Tibial nerve (tissue), 4 donors: ENCODE measurements at regions not wholly inside any gene's neighbourhood (a gene's known extent, or its start where the extent isn't known, plus 50 kb on each side); places are given as distances from the start of the nearest gene placed in this dataset.

Source experiments
- DNase-seq, 2 donors: peaks; one replicate each; pipeline ENCODE4 v3.0.0-alpha.2; 2019; ENCODE audit warnings: low spot score in 2 of 2
- H3K27ac ChIP-seq, 4 donors: fragments of 200-600 bp; sonication (generic) in 3 of 4; one replicate each; pipeline ENCODE4 v1.5.1; 2017 to 2019; ENCODE audit warnings: mild to moderate bottlenecking in 1 of 4
- H3K27me3 ChIP-seq, 2 donors: fragments of 200-600 bp; sonication (generic) in 1 of 2; one replicate each; pipeline versions ENCODE4 v1.5.1 to v1.6.0; 2017 to 2019
- H3K36me3 ChIP-seq, 3 donors: fragments of 200-600 bp; sonication (generic); one replicate each; pipeline ENCODE4 v1.5.1; 2018 to 2019
- H3K4me1 ChIP-seq, 4 donors: fragments of 200-600 bp; sonication (generic) in 3 of 4; one replicate each; pipeline ENCODE4 v1.5.1; 2017 to 2019
- H3K4me3 ChIP-seq, 4 donors: fragments of 200-600 bp; sonication (generic) in 3 of 4; one replicate each; pipeline ENCODE4 v1.5.1; 2017 to 2019; ENCODE audit warnings: mild to moderate bottlenecking in 1 of 4, moderate library complexity in 1 of 4
- H3K9me3 ChIP-seq, 4 donors: fragments of 200-600 bp; sonication (generic) in 3 of 4; one replicate each; pipeline ENCODE4 v1.5.1; 2017 to 2019
- EP300 ChIP-seq, 2 donors: sonication (generic); formaldehyde crosslinking; IDR thresholded peaks; one replicate each; pipeline ENCODE4 v1.6.1; 2017; ENCODE audit warnings: antibody characterized with exemption in 2 of 2, mild to moderate bottlenecking in 1 of 2
- POLR2A ChIP-seq, 2 donors: fragments of 450-650 bp; IDR thresholded peaks; one replicate each; pipeline ENCODE4 v1.6.1; 2017; ENCODE audit warnings: antibody characterized with exemption in 2 of 2, mild to moderate bottlenecking in 2 of 2, moderate library complexity in 2 of 2
- WGBS, 2 donors: methylation state at CpG; one replicate each; pipeline ENCODE4 v1.1.5; 2018; 5-methylcytosine and 5-hydroxymethylcytosine counted together
- TF ChIP-seq, protein P1 (sequence below), 5 experiments: fragments of 200-600 bp in 3 of 5; fragments of 450-650 bp in 2 of 5; sonication (generic) in 3 of 5; IDR thresholded peaks; one replicate each; pipeline ENCODE4 v1.5.1; 2016 to 2019; ENCODE audit warnings: antibody characterized with exemption in 5 of 5, mild to moderate bottlenecking in 3 of 5, moderate library complexity in 2 of 5

DNA sequence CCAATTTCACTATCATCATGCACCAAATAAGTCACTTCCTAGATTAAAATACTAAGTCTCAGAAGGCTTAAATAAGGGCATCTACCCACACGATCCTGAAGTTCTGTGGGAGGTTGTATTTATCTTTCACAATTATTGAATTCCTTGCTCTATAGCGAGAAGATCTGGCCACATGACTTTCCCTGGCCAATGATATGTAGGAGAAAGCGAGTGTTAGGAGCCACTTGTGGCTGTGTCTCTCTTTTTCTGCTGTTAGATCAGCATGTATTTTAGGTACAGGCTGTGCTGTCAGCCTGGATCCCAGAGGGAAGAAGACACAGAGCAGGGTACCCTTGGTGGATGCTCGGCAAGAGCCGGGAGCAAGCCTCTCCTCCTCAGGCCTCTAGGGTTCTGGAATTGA, 131.3 kb upstream of the DPP6 start:
- 86 to 89% methylated on average over 5 of the region's 5 CpGs for WGBS, 2 donors
- DNase-seq = no peak
- Histone ChIP-seq H3K36me3 (no peaks in the 10 kb centered on the region), H3K9me3 (peaks cover 0 to 6% (median 0%) of the 10 kb centered on the region in 4 donors), H3K4me1 (no peaks in the 10 kb centered on the region), H3K27me3 (no peaks in the 10 kb centered on the region), H3K27ac (no peak overlapping the region), H3K4me3 (no peak overlapping the region)
- no peak for TF ChIP-seq POLR2A (IDR thresholded peaks at IDR 0.05)
- no peak for TF ChIP-seq EP300 (IDR thresholded peaks at IDR 0.05)
- TF ChIP-seq, protein P1, sequence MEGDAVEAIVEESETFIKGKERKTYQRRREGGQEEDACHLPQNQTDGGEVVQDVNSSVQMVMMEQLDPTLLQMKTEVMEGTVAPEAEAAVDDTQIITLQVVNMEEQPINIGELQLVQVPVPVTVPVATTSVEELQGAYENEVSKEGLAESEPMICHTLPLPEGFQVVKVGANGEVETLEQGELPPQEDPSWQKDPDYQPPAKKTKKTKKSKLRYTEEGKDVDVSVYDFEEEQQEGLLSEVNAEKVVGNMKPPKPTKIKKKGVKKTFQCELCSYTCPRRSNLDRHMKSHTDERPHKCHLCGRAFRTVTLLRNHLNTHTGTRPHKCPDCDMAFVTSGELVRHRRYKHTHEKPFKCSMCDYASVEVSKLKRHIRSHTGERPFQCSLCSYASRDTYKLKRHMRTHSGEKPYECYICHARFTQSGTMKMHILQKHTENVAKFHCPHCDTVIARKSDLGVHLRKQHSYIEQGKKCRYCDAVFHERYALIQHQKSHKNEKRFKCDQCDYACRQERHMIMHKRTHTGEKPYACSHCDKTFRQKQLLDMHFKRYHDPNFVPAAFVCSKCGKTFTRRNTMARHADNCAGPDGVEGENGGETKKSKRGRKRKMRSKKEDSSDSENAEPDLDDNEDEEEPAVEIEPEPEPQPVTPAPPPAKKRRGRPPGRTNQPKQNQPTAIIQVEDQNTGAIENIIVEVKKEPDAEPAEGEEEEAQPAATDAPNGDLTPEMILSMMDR (IDR thresholded peaks at IDR 0.05) = no peak

DNA sequence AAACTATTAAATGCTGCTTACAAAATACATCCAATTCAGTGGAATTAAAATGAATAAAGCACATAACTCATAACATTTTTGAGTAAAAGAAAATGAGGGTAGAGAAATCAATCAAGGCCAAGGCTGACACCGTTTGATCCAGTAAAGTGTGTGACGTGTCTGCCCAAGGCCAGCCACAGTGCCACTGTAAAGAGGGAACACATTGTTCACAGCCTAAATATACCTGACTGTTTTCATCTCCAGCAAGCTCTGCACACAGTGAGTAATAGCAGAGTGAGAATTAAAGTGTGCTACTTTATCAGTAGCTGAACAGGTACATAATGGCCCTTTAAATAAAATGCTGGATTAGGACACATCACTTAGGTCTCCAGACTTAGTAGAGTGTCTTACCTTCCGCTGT, 130.8 kb upstream of the DPP6 start:
- 83 to 85% methylated on average over 3 of the region's 3 CpGs for WGBS, 2 donors
- Histone ChIP-seq H3K9me3 (peaks cover 0 to 6% (median 0%) of the 10 kb centered on the region in 4 donors), H3K36me3 (no peaks in the 10 kb centered on the region), H3K27me3 (no peaks in the 10 kb centered on the region), H3K27ac (no peak overlapping the region), H3K4me3 (no peak overlapping the region), H3K4me1 (no peaks in the 10 kb centered on the region)
- no peak for DNase-seq
- TF ChIP-seq POLR2A (IDR thresholded peaks at IDR 0.05) (no peak), EP300 (IDR thresholded peaks at IDR 0.05) (no peak)
- TF ChIP-seq, protein P1 (IDR thresholded peaks at IDR 0.05) = no peak

DNA sequence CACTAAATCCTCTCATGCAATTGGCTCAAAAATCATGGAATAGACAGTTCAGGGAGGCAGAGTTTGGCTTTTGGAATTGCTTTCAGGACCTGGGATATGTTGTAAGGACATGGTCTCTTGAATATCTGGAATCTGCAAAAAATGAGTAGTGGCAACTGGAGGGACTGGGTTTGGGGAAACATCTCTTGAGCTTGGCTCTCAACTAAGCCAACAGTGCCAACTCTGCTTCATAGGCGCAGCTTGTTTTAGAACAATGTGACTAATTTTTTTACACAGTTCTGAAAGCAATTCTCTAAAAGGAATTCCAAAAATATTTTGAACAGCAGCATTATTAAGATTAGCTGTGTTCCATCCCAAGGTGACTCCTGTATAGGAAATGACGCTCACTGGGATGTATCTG, 121.5 kb upstream of the DPP6 start:
- Histone ChIP-seq H3K9me3 (no peaks in the 10 kb centered on the region), H3K4me1 (no peaks in the 10 kb centered on the region), H3K4me3 (no peak overlapping the region), H3K36me3 (no peaks in the 10 kb centered on the region), H3K27ac (no peak overlapping the region), H3K27me3 (no peaks in the 10 kb centered on the region)
- no peak for DNase-seq
- TF ChIP-seq POLR2A (IDR thresholded peaks at IDR 0.05) (no peak), EP300 (IDR thresholded peaks at IDR 0.05) (no peak)
- TF ChIP-seq, protein P1 (IDR thresholded peaks at IDR 0.05) = no peak
- WGBS, 2 donors = 64 to 73% methylated on average over 2 of the region's 2 CpGs

DNA sequence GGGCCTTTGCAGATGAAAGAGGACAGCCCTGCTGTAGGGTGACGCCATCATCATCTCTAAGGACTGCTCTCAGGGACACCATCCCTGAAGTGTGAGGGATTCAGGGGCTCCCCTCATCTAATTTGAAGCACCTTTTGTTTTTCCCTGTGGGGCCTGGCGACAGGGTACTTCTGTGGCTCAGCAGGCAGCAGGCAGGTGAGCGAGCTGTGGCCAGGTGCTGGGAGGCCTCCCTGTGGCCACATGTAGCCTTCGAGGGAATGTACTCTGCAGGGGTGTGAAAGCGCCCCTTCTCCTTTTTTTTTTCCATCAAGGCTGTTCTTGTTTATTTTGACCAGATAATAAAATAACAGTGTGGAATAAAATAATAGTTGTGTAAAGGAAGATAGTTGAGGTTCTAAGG, 118.2 kb upstream of the DPP6 start:
- WGBS, 2 donors = 79 to 90% methylated on average over 5 of the region's 5 CpGs
- H3K36me3 ChIP-seq = no peaks in the 10 kb centered on the region
- TF ChIP-seq EP300 (IDR thresholded peaks at IDR 0.05) (no peak), POLR2A (IDR thresholded peaks at IDR 0.05) (no peak)
- TF ChIP-seq, protein P1 (IDR thresholded peaks at IDR 0.05) = no peak
- no peak overlapping the region for H3K4me3 ChIP-seq
- no peaks in the 10 kb centered on the region for H3K27me3 ChIP-seq
- no peaks in the 10 kb centered on the region for H3K9me3 ChIP-seq
- DNase-seq = no peak
- H3K27ac ChIP-seq = no peak overlapping the region
- H3K4me1 ChIP-seq = no peaks in the 10 kb centered on the region

DNA sequence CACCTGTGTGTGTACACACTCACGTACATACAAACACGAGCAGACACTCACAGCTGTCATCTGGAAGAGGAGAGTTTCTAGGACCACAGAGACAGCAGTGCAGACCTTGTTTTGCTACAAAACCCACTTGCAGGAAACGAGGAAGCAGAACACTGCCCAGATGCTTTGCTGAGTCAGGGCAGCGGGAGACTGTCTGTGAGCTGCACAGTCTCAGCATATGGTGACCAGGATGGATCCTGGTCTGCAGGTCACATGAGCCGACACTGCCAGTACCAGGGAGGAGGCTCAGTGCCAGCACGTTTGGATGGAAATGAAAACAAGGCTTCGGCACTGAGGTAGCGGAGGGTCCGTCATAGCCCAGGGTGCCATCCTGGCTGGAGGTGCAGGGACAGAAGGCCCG, 117.6 kb upstream of the DPP6 start:
- Histone ChIP-seq H3K9me3 (no peaks in the 10 kb centered on the region), H3K4me1 (no peaks in the 10 kb centered on the region), H3K4me3 (no peak overlapping the region), H3K27ac (no peak overlapping the region), H3K36me3 (no peaks in the 10 kb centered on the region), H3K27me3 (no peaks in the 10 kb centered on the region)
- WGBS, 2 donors = 78 to 79% methylated on average over 10 of the region's 10 CpGs
- TF ChIP-seq EP300 (IDR thresholded peaks at IDR 0.05) (no peak), POLR2A (IDR thresholded peaks at IDR 0.05) (no peak)
- TF ChIP-seq, protein P1 (IDR thresholded peaks at IDR 0.05) = no peak
- no peak for DNase-seq
